NCI-H2196 (cell line): ENCODE measurements at regions not wholly inside any gene's neighbourhood (a gene's known extent, or its start where the extent isn't known, plus 50 kb on each side); places are given as distances from the start of the nearest gene placed in this dataset.

Experiments used
- DNase-seq: peaks from one replicate; lab custom pipeline; 2025; ENCODE audit not compliant: unreplicated experiment; lab: John Stamatoyannopoulos, UW

DNA sequence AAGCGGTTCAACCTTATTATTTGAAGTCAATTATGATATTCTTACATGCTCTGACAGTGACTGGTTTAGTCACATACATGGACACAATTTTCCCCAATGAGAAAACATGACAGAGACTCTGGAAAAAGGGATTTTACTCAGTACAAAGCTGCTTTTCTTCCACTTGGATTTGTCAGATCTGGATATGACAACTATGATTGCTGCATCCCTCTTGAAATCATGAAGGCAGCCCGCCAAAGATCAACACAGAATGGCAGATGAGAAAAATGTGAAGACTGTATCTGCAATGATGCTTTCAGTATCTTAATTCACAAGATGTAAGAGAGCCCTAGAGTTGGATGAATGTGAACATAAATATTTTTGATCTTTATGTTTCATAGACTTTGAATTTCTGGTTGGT is 439.6 kb downstream of the CDH8 start:
- DNase-seq, result no peak

DNA sequence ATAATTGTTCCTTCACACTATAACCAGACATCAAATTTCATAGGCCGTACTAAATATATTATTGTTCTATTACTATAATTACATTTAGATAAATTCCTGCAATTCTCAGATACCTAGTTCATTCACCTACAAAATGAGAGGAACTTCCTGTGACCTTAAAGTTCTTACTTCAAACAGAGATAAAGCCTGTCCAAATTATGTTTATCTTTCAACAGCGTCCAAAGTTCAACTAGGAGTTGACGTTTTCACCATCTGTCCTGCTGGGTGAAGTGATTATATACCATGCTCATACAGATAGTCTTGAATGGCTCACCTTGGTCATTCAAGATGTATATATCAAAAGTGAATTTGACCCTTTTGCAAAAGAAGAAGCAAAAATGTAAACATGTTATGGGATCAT is 440.6 kb downstream of the CDH8 start:
- DNase-seq, result no peak

DNA sequence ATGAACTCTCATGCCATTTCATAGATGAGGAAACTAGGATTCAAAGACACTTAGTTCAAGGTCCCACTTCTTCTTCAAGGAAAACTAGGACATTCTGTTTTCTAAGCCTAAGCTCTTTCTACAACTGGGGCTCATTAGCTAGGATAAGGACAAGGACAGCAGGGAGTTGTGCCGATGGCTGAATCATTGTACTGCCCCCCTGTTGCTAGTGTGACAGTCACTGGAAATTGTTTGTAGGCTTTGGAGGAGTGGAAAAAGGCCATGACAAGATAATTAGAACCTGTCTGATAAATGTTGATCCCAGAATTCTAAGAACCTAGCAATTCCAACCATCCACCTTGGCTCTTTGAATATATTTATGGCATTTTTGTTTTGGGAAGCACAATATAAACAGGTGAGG is 445.7 kb downstream of the CDH8 start:
- DNase-seq, result no peak

GRCh38 chr16:61587526-61587925 is 448.7 kb downstream of the CDH8 start:
- DNase-seq, result no peak

DNA sequence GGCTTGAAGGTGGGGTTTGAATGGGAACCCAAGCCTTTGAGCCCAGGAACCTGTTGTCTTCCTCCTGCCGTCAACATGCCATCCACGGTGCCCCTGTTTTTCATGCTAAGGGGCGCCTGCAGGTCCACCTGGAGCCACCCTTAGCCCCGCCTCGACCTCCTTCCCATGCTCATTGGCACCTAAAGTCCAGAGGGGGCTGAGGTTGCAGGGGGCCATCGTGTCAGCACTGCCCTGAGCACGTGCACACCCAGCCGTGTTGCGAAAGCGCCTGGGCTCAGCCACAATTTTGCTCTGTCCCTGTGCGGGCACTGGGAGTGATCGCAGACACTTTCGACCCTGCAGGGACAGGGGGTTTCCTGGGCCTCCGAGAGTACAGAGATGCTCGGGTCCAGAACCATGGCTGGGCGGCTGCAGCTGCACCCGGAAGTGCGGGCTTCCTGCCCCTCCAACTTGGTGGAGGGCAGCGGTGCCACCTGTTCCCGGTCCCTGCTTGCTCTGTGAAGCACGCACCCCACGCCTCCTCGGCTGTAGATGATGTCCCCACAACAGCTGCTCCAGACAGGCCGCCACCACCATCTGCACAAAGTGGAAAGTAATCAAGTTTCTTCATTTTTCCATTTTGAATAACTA is 454.7 kb downstream of the CDH8 start:
- DNase-seq, result no peak

DNA sequence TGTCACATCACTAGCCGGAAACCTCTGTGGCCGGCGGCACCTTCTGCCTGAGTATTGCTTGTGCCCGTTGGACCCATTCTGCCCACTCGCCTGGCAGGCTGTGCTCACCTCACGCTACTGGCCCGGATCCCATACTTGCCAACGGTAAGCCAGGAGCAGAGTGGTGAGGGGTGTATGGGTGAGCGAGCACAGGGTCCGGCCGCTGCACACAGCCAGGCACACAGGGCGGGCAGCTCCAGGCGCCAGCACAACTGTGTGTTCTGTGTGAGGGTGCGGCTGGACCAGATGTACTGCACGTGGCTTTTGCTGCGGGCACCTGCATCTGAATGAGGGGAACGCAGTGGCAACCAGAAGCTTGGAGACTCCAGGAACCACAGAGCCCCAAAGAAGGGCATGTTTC is 455.7 kb downstream of the CDH8 start:
- DNase-seq, result no peak

GRCh38 chr16:61579195-61579594 is 457.0 kb downstream of the CDH8 start:
- DNase-seq, result no peak

DNA sequence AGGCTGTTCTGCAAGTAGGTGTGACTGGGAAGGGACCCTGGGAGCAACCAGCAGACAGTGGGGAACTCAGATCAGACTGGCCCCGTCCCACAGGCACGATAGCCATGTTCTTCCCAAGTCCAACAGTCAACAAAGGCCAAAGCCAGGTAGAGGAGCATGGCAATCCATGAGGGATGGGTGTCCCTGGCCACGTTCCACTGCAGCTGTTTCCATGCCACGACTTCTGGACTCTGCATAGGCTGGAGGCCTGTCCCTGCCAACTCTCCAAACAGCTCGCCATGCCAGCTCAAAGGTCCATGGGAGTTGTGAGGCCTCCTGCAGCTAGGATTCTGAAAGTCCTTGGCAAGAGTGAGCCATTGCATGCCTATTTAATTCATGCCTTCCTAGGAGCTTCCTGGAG is 459.8 kb downstream of the CDH8 start:
- DNase-seq, result no peak

- no peak for DNase-seq
Observed at GRCh38 chr16:61575617-61576016, 460.6 kb downstream of the CDH8 start.

- DNase-seq, result no peak
Observed at GRCh38 chr16:61569028-61569427, 467.2 kb downstream of the CDH8 start.

DNA sequence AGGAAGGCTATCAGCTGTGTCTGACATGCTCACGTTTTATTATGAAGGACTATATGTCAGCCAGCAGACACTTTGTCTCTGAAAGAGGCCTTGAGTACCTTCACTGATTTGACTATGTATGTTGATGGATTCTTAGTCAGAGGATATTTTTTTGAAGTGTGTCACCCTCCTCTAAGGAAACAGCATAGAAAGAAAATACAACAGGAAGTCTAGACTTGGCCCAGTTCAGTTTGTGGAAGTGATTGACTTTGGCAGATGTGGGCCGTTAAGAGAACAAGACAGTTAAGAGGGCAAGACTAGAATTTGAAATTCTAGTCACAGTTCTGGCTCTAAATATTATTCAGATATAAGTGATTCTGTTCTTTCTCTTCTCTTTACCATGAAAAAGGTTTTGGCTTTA is 471.5 kb downstream of the CDH8 start:
- DNase-seq, result no peak

DNA sequence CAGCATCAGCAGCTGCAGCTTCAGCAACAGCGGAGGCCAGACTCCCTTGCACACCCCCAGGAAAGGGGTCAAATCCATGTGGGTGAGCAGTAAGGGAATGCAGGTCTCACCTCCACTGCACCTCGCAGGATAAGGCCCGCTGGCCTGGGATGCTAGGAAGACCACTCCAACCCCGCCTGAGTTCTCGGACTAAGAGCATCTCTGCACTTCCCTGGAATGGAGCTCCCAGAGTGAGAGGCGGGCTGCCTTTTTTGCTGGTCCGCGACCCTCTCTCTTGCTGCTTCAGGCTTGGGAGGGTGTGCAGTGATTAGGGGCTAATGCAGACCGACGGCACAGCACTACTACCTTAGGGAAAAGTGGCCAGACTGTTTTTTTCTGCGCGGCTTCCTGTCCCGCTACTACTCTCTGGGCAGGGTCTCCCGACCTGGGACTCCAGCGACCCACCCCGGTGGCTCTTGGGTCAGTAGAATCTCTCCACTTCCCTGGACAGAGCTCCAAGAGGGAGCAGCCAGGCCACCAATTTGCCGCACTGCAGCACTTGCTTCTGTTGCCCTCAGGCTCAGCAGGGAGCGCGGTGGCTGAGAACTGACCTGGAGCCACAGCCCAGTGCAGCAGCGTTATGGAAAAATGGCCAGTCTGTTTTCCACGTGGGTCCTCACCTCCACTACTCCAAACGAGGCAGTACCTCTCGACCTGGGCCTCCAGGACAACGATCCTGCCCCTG is 480.4 kb downstream of the CDH8 start:
- DNase-seq, result no peak

- no peak for DNase-seq
Observed at GRCh38 chr16:61549327-61549726, 486.9 kb downstream of the CDH8 start.

GRCh38 chr16:61547626-61548025 is 488.6 kb downstream of the CDH8 start:
- DNase-seq, result no peak

- no peak for DNase-seq
Observed at GRCh38 chr16:61544165-61544564, 492.1 kb downstream of the CDH8 start.

- no peak for DNase-seq
Observed at GRCh38 chr16:61540216-61540615, 496.0 kb downstream of the CDH8 start.

DNA sequence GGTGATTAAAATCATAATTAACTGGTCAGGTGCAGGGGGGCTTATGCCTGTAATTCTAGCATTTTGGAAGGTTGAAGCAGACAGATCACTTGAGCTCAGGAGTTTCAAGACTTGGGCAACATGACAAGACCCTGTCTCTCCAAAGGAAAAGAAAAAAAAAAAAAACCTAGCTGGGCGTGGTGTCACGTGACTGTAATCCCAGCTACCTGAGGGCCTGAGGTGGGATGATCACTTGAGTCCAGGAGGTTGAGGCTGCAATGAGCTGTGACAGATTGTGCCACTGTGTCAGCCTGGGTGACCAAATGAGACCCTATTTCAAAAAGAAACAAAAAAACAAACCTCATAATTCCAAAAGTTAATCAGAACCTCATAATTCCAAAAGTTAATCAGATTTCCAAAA is 505.5 kb downstream of the CDH8 start:
- DNase-seq, result no peak

DNA sequence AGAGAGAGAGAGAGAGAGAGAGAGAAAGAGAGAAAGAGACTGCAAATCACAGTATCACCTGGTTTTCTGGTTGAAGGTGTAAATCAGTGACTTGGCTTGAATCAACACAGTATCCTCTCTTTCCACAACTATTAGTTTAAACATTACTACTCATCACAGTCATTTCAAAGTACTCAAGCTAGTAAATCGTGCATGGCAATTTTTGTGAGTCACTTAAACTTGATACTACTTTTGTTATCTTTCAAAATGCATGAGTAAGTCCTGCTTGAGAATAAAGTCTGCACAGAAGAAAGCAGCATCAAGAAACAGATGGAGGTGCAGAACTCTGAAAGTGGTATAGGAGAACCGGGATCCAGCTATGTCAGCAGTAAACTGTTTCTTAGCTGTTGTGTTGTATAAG is 535.4 kb downstream of the CDH8 start:
- DNase-seq, result no peak

DNA sequence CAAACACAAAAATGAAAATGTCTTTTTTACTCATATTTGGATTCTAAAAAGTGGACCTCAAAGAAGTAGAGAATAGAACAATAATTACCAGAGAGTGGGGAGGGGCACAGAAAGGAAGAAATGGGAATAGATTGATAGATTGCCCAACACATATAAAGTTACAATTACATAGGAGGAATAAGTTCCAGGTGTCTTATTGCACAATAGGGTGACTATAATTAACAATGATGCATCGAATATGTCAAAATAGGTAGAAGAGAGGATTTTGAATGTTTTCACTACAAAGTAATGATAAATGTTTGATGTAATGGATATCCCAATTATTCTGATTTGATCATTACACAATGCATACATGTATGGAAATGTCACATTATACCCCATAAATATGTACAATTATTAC is 556.0 kb downstream of the CDH8 start:
- no peak for DNase-seq

GRCh38 chr16:61471737-61472136 is 564.5 kb downstream of the CDH8 start:
- DNase-seq, result no peak

DNA sequence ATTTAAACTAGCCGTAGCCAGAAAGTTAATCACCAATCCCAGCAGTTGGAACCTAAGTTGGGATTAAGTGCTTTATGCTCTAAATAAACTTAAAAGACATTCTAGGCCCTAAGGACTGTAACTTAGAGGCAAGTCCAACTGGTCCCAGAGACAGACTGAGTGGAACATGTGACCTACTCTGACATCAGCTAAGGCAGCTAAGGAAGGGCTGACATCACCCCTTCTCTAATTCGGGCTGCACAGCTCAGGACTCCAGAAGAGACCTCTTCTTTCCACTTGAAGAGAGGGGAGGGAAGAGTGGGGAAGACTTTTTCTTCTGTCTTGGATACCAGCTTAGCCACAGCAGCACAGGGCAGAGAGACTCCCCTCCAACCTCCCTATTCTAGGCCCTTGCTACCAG is 565.2 kb downstream of the CDH8 start:
- DNase-seq, result no peak

GRCh38 chr16:61465285-61465684 is 571.0 kb downstream of the CDH8 start:
- DNase-seq, result no peak

- no peak for DNase-seq
Observed at GRCh38 chr16:61460020-61460419, 576.2 kb downstream of the CDH8 start.
